Glutamatergic neuron (in vitro differentiated cells): ENCODE measurements at regions not wholly inside any gene's neighbourhood (a gene's known extent, or its start where the extent isn't known, plus 50 kb on each side); places are given as distances from the start of the nearest gene placed in this dataset.

Experiments used
- DNase-seq: peaks from one replicate; pipeline ENCODE4 v3.0.0; 2022
- H3K27ac Mint-ChIP-seq: one replicate; pipeline ENCODE4 v1.8.0; 2020; ENCODE audit warnings: mild to moderate bottlenecking, mixed read lengths, inconsistent platforms; ENCODE audit not compliant: unreplicated experiment
- H3K27me3 Mint-ChIP-seq: one replicate; pipeline ENCODE4 v1.8.0; 2020; ENCODE audit warnings: mild to moderate bottlenecking, moderate library complexity, mixed read lengths, inconsistent platforms; ENCODE audit not compliant: unreplicated experiment
- H3K36me3 Mint-ChIP-seq: one replicate; pipeline ENCODE4 v1.8.0; 2020; ENCODE audit warnings: mild to moderate bottlenecking, mixed read lengths, inconsistent platforms; ENCODE audit not compliant: unreplicated experiment
- H3K4me1 Mint-ChIP-seq: one replicate; pipeline ENCODE4 v1.8.0; 2020; ENCODE audit warnings: mild to moderate bottlenecking, low read depth, mixed read lengths, inconsistent platforms; ENCODE audit not compliant: unreplicated experiment
- H3K4me3 Mint-ChIP-seq: one replicate; pipeline ENCODE4 v1.8.0; 2020; ENCODE audit warnings: mild to moderate bottlenecking, mixed read lengths, inconsistent platforms; ENCODE audit not compliant: unreplicated experiment
- H3K9me3 Mint-ChIP-seq: one replicate; pipeline ENCODE4 v1.8.0; 2020; ENCODE audit warnings: mild to moderate bottlenecking, moderate library complexity, mixed read lengths, inconsistent platforms; ENCODE audit not compliant: unreplicated experiment
- CTCF ChIP-seq: fragments of 200-600 bp; sonication (generic); IDR thresholded peaks from one replicate; pipeline ENCODE4 v1.5.0; 2021; ENCODE audit not compliant: partially characterized antibody, unreplicated experiment

- Mint-ChIP-seq H3K9me3 (no peaks in the 10 kb centered on the region), H3K4me1 (peaks cover 34% of the 10 kb centered on the region), H3K27ac (no peak overlapping the region), H3K27me3 (no peaks in the 10 kb centered on the region), H3K4me3 (no peak overlapping the region), H3K36me3 (no peaks in the 10 kb centered on the region)
- no peak for TF ChIP-seq CTCF
- DNase-seq, result no peak
These were observed 228.9 kb upstream of the PRICKLE2 start for GRCh38 chr3:64454179-64454578.

GRCh38 chr3:64451283-64452012 lies 226.2 kb upstream of the PRICKLE2 start:
- Mint-ChIP-seq H3K4me3 (no peak overlapping the region), H3K27ac (no peak overlapping the region), H3K27me3 (no peaks in the 10 kb centered on the region), H3K36me3 (no peaks in the 10 kb centered on the region), H3K9me3 (no peaks in the 10 kb centered on the region), H3K4me1 (peaks cover 21% of the 10 kb centered on the region)
- no peak for TF ChIP-seq CTCF
- no peak for DNase-seq

DNA sequence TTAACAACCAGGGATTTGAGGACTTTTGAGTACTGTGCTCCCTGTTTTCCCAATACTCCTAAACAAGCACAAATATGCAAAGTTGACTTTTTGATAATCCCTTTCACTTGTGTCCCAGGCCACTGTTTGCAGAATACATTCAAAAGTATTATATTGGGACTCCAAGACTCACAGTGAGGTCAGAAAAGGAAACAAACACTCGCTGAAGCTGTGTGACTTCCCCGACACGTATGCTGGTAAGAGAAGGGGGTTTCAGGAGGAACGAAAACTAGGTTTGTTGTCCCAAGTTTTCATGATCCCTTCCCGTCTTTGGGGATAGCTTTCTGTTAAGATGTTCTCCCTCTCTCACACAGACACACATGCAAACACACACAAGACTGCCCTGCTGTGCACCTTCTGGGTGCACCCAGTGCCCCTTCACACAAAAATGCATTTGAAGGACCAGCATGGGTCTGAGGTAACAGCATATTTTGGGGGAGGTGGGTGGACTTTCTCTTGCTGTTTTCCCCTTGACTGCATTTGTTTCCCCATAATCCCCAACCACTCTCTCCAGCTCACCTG lies 225.2 kb upstream of the PRICKLE2 start:
- Mint-ChIP-seq H3K4me1 (peaks cover 12% of the 10 kb centered on the region), H3K36me3 (no peaks in the 10 kb centered on the region), H3K9me3 (peaks cover 4% of the 10 kb centered on the region), H3K4me3 (no peak overlapping the region), H3K27ac (no peak overlapping the region), H3K27me3 (no peaks in the 10 kb centered on the region)
- no peak for TF ChIP-seq CTCF
- no peak for DNase-seq

DNA sequence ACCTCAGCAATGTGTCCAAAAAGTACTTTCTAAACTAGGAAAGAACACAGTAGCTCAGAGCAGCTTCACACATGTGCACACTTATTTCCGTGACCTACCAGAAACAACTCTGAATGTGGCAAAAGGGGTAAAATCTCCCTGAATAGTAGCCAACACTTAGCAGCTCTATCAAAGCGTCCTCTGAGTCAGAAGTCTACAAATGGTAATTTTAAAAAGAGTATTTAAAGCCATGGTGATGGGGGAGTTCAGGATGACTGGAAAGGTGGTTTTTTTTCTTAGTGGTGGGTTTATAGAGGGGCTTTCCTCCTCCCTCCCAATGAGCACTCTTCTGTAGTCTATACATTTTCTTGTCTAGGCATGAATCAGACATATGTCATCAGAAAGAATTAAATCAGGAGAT lies 223.8 kb upstream of the PRICKLE2 start:
- H3K36me3 Mint-ChIP-seq, result no peaks in the 10 kb centered on the region
- peaks cover 3% of the 10 kb centered on the region for H3K4me1 Mint-ChIP-seq
- H3K9me3 Mint-ChIP-seq, result peaks cover 4% of the 10 kb centered on the region
- no peaks in the 10 kb centered on the region for H3K27me3 Mint-ChIP-seq
- H3K27ac Mint-ChIP-seq, result no peak overlapping the region
- TF ChIP-seq CTCF, result no peak
- no peak for DNase-seq
- H3K4me3 Mint-ChIP-seq, result no peak overlapping the region

- no peak overlapping the region for H3K27ac Mint-ChIP-seq
- no peaks in the 10 kb centered on the region for H3K27me3 Mint-ChIP-seq
- DNase-seq, result no peak
- no peak for TF ChIP-seq CTCF
- H3K36me3 Mint-ChIP-seq, result no peaks in the 10 kb centered on the region
- no peaks in the 10 kb centered on the region for H3K4me1 Mint-ChIP-seq
- H3K4me3 Mint-ChIP-seq, result peak overlapping the region; percentile 30
- H3K9me3 Mint-ChIP-seq, result peaks cover 4% of the 10 kb centered on the region
These were observed 220.7 kb upstream of the PRICKLE2 start for GRCh38 chr3:64445944-64446300.
